GDM1 (cell line): ENCODE measurements at regions not wholly inside any gene's neighbourhood (a gene's known extent, or its start where the extent isn't known, plus 50 kb on each side); places are given as distances from the start of the nearest gene placed in this dataset.
A peak's percentile ranks its signal among the peaks of the same experiment; 100 is the strongest.
"Not testable (repeated sequence)": the region's sequence is repeated elsewhere in the genome, so short reads cannot be mapped to it uniquely, and the experiment has no call there.

Experiments used
- DNase-seq: peaks from one replicate; lab custom pipeline; 2025; lab: John Stamatoyannopoulos, UW

DNA sequence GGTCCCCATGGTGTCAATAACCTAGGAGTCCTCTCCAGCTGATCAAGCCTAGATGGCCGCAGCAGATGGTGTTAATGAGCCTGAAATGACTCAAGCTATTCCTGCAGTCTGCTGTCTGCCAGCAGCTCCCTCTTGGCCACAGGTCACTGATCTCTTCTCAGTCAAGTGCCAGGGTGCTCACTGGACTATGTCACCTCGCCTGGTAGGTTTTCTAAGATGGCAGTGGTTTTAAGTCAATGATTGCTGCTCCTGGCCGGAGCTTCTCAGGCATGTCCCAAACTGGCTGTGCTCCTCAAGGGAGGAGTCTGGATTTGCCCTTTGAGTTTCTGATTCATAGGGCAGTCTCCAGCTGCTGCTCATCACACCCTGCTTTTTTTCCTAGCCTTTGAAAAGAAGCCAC lies 58.6 kb upstream of the SHISA6 start:
- DNase-seq = no peak

DNA sequence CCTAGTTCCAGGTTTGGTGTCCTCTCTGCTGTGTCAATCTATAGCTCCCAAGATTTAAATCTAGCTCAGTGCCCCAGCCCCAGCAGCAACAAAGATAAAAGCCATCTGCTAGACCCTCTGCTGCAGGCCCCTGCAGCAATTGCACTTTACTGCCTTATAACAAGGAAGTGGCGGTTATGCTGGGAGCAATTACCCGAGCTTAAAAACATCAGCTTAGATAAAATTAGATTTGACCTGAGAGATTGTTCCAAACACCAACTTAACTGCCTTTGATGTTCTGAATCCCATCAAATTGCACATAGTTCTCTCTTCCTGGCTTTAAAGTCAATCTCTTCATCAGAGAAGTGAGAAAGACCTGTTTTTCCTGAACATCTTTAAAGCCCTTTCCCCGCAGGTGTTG lies 62.4 kb upstream of the SHISA6 start:
- DNase-seq = no peak

DNA sequence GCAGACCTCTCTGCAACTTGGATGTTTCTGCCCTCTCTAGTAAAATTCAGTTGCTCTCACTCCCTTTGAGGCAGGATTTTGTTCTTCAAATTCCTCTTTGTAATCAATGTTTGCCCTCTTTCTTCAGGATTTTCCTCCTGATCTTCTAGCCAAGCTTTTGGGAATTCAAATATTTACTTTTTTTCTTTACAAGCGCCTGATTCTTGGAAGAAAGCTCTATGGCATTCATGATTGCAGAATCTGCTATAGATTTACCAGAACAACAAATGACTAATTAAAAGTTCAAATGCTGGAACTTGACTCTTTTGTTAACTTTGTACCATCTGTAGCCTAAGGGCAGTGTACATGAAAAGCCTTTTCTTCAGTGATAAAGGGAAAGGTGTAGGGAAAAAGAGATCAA lies 63.7 kb upstream of the SHISA6 start:
- no peak for DNase-seq

DNA sequence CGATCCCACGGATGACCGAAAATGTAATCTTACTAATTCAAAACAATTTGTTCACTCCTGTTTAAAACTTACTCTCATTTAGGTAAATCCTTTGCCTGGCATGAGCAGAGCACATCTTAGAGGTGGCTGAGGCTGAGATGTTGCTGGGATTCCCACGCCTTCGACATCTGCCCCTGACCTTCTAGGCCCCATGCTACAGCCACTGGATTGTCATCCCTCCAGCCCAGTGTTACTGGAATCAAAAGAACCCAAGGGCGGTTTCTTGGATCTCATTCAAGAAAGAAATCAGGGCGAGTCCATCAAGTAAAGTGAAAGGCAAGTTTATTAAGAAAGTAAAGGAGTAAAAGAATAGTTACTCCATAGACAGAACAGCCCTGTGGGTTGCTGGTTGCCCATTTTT lies 64.5 kb upstream of the SHISA6 start:
- no peak for DNase-seq

DNA sequence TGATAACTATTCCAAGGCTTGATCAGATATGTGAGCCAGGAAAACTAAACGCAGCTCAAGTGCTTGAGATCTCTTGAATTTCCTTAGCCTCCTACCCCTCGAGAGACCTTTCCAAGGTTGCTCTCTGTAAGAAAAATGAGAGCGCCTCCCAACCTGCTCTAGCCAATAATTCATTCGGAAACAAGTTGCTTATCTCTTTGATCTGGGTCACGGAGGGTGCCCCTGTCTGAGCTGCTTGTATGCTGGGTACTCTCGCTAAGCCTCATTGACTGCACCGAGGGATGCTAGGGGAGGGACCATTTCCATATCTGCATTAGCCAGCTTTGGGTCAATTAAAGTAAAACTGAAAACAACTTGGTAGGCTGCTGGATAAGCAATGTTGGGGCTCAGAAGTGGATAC lies 70.1 kb upstream of the SHISA6 start:
- DNase-seq = no peak

DNA sequence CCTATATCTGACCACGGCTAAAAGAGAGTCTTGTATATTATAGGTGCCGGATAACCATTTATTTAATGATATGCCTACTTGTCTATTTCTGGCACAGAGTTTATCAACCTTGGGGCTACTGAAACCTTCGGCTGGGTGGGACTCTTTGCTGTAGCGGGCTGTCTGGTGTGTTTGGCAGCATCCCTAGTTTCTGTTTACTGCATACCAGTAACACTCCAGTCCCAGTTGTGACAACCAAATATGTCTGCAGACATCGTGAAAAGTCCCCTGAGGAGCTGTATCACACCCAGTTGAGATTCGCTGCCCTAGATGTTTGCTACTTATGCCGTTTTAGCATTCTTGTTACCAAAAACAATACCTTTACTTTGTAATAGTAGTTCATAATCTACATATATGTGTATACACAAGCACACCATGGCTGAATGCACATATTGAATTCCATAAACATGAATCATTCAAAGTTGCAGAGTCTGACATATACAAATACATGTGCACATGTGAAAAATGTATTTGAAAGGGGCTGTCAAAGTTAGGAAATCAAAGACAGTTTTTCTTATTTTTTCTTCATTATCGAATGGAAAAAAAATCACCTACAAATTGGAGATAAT lies 89.1 kb upstream of the SHISA6 start:
- no peak for DNase-seq

DNA sequence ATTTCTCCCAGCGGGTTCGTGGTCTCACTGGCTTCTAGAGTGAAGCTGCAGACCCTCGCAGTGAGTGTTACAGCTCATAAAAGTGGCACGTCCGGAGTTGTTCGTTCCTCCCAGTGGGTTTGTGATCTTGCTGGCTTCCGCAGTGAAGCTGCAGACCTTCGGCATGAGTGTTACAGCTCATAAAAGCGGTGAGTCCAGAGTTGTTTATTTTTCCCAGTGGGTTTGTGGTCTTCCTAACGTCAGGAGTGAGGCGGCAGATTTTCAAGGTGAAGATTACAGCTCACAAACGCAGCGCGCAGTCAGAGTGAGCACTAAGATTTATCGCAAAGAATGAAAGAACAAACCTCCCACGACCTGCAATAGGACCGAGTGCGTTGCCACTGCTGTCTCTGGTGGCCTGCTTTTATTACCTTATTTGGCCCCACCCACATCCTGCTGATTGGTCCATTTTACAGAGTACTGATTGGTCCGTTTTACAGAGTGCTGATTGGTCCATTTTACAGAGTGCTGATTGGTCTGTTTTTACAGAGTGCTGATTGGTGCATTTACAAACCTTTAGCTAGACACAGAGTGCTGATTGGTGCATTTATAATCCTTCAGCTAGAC lies 90.0 kb upstream of the SHISA6 start:
- not testable (repeated sequence) for DNase-seq

DNA sequence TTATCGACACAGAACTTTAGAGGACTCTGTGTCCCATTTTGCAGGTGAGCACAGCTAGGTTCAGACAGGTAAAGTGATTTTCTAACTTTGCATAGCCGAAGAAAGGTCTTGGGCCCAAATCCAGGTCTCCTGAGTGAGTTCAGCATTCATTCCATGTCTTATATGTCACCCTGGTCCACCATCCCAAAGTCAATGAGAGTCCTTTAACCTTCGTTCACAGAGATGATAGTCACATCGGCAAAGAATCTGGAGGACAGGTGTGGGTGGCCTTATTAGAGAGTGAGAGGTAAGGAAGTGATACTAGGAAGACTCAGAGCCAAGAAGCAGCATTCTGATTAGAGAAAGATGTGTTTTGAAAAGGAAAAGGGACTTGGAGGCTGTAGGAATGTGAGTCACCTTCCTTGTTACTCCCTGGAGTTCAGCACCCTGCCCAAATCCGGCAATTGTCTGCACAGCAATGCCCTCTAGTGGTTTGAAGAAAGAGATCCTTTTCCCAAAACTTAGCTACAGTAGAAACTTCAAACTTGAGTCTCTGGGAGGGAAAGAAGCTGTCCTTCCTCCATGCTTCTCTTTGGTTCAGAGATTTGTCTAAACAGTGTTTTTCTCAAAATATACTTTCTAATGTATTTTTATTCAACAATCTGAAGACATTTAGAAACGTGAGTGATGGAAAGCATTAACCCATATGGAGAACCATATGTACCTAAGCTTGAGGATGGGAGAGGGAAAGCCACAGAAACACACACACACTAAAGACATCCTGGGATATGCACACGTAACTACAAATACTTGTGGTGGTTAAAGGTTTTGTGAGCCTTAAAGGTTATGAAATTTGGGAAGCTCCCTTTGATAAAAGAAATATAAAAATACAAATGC lies 96.4 kb upstream of the SHISA6 start:
- peak; percentile 6 for DNase-seq

DNA sequence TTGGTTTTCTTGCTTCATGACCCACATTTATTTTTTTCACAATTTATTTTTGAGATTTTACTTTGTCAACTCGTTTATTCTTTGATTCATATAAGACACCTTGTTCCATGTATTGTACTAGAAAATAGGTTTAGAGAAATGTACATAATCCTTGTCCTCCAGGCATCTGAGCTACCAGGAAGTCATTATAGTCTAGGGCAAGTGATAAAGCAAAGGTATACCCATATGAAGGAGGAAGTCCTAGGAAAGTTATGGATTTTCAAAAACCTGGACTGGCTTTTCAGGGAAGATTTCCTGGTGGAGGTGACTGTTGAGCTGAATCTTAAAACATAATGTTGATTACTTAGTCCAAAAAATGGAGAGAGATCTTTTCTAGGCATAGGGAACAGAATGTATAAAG lies 98.8 kb upstream of the SHISA6 start:
- DNase-seq = no peak

DNA sequence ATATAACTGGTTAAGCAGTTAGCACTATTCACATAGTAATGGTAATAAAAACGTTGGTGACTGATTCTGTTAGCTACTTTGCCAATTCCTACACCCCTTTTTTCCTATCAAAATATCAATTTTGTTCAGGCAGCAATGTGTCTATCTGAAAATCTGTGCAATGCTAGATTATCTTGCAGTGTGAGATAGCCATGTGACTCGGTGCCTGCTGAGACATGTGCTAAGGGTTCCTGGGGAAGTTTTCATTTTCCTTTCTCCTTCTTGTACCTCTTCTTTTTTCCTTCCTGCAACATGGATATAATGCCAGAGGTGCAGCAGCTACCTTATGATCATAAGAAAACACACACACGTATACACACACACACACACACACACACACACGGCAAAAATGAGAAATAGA lies 100.5 kb upstream of the SHISA6 start:
- no peak for DNase-seq

DNA sequence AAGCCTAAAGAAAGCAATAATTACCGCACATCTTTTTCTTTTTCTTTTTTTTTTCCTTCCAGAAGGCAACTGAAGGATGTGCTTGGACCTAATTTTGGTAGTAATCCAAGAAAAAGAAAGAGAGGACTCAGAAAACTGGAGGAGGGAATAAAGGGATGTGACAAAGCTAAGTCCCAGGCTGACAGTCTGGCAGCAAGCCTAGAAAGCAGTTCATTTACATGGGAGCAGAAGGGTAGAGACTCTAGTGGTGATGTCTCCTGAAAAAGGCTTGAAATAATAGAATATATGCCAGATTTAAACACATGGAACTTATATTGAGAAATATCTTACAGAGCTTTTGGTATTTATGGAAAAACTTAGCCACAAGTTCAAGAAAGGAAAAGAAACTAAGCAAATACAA lies 101.0 kb upstream of the SHISA6 start:
- no peak for DNase-seq

DNA sequence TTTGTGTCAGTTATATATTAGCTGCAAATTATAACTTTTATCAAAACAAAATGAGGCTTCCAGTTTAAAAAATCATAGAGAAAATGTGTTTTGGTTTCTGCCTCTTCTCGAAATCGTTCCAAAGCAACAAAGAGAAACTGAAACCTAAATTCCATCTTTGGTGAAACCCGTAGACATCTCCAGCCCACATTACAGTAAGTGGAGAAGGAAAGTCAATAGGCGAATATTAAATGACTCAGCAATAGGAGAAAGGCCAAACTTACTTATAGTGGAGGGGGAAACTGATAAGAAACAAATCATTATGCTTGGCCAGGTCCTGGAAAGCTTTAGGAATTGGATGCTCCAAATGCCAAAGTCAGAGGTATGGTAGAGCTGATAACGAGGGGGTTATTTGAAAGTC lies 103.0 kb upstream of the SHISA6 start:
- no peak for DNase-seq

DNA sequence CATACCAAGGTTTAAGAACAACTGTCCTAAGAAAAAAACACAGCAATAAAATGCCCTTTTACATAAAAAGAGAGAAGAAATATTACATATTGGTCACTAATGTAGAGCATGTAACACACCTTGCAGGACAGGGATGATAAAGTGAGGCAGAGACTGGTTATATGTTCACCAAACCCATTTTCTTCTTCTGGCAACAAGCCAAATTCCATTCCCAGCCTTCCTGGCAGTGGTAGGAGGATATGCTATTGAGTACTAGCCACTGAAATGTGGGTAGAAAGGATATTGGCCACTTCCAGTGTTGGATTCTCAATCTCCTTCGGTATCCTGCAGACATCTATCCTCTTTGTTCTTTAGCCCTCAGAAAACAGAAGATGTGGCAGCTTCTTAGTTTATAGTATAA lies 105.2 kb upstream of the SHISA6 start:
- DNase-seq = no peak

DNA sequence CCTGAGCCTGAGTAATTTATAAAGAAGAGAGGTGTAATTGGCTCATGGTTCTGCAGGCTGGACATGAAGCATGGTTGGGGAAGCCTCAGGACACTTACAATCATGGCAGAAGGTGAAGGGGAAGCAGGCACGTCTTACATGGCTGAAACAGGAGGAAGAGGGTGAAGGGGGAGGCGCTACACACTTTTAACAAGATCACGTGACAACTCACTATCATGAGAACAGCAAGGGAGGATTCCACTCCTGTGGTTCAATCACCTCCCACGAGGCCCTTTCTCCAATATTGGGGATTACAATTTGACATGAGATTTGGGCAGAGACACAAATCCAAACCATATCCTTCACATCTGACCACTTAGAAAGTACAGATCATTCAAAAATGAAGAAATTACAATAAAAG lies 110.6 kb upstream of the SHISA6 start:
- no peak for DNase-seq

DNA sequence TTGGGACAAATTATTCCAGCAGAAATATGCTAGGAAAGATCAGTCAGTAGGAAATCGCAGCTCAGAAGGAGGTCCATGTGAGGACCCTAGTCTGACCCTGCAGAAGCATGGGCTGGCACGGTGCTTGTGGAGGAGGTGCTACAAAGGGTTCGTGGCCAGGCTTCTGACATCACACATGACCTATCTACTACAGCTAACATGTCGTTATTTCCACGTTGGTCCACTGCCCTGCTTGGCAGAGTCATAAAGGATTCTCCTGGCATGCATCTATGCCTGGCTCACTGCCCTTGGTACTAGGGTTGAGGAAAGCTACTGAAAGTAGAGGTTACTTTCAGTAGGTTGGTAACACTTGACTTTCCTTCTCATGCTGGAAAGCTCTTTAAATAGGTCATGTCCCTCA lies 118.1 kb upstream of the SHISA6 start:
- no peak for DNase-seq

DNA sequence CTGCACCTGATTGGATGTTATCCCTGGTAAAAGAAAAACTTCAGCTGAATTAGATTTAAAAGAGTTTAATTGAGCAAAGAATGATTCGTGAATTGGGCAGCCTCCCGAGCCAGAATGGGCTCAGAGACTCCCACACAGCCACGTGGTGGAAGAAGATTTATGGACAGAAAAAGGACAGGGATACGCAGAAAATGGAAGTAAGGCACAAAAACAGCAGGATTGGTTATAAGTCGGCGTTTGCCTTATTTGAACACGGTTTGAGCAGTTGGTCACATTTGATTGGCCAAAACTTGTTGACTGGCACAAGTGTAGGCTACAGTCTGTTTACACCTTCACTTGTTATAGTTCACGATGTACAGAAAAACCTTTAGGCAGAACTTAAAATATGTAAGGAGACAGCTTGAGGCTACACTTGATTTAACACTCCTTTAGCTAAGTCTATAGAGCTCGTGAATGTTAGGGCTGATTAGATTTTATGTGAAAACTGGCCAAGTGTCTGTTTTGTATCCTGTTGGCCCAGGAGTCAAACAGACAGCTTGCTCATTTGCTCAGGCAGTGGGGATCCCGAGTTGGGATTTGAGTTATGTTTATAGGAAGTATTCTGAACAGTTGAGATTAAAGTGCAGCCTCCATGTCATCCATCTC lies 119.5 kb upstream of the SHISA6 start:
- DNase-seq = no peak

DNA sequence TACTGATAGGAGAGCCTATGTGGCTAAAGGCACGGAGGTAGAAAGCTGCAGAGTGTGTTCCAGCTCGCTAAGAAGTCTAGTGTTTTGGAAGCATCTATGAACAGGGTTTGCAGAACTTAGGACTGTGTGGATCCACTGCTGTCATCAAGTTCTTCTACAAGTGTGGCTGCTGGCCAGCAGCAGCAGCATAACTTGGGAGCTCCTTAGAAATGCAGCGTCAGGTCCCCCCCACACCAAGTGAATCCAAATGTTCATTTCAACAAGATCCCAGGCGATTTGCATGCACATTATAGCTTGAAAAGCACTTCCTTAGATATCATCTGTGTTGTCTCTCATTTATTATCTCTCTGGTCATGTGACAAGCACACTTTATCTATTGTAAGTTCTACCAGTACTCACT lies 131.9 kb upstream of the SHISA6 start:
- DNase-seq = no peak

DNA sequence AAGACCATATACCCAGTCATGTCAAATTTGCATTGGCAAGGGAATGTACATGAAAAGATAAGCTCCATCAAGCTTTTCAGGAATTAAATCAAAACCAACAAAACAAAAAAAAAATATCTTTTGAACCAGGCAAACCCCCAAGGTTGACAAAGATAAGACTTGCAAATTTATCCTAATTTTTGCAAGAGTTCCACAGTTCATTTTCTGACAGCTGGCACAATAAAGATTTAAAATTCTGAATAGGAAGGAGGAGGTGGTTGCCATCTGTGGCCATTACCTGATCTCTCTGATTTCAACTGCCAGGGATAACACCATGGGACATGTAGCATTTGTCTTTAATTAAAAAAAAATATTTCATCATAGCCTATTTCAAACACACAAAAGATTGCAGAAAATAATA lies 135.9 kb upstream of the SHISA6 start:
- no peak for DNase-seq

DNA sequence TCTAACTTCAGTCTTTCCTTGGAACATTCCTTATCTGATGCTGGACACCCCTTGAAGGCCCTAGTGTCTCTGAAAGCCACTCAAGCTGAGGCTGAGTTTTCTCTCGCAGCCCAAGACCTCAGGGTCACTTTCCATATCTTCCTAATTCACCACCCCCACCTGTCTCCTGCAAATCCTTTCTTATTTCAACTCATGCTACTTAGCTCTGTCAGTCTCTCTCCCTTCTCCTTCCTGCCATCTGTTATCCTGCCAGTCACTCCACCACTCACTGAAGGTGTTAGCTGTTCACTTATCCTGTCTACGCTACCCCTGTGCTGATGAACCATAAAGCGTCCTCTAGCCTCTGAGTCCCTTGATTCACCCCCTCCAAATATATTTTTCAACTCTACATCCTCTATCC lies 143.9 kb upstream of the SHISA6 start:
- no peak for DNase-seq

DNA sequence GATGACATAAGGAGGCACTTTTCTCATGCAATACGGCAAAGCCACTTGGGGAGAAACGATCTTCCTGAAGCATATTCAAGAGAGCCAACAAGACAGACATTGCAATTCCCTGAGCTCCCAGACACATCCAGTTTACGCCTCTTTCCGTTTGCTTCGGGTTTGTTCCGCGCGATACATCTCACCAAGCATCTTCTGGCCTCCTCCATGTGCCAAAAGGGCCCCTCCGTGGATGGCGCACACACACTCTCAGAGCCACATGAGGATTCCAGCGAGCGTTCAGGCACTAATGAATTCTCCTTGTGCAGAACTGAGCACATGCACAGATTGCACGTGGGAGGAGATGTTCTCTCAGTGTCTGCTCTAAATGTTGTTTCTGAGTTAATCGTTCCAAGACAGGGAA lies 146.7 kb upstream of the SHISA6 start:
- no peak for DNase-seq

DNA sequence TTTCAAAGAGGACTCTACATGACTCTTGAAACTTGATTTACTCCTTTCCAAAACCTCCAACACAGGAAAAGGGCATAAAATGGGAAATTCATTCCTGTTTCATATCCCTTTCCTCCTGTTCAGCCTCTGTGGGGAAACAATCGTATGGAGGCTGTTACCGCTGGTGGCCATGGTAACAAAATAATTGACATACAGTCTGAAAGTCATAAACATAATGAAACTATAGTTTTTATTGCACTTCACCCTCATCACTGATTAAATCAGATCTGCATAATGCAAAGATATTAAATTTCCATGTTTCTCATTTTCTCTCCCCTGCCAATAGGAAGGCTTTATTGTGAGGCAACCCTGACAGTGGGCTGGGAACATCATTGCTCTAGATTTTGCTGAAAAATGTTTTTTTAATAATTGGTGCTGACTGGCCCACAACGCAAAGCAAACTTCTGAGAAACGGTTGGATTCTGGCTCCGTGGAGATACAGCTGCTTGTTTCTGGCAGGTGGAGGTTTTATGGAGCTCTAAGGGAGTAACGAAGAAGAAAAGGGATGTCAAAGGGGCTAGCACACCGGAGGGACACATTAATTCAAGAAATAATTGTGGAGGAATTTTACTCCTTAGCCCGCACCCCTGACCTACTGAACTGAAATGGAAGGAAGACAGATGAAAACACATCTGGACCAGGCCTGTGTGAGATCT lies 154.2 kb upstream of the SHISA6 start:
- DNase-seq = no peak

DNA sequence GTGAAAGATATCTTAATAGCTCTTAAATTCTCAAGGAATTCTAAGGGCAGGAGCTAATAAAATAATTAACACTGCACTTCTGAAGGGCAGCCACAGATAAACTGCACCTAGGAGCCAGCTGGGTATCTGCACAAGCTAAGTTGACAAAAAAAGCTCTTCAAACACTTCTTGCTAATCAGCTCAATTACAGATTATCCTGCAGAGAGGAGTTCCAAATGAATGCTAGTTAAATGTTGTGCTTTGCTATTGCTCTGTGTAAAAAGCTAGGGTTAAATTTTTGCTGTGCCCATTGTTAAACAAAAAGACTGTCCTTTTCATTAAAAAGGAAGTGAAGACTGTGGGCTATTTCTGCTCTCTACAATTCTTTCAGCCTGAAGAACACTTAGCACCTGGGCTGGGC lies 158.5 kb upstream of the SHISA6 start:
- DNase-seq = no peak
